H9 (cell line): ENCODE measurements at regions not wholly inside any gene's neighbourhood (a gene's known extent, or its start where the extent isn't known, plus 50 kb on each side); places are given as distances from the start of the nearest gene placed in this dataset.

Experiments
- DNase-seq: peaks from one replicate; pipeline ENCODE4 v3.0.0-alpha.2; 2017
- H2AFZ ChIP-seq: one replicate; pipeline ENCODE4 v1.6.1; 2013; ENCODE audit warnings: mild to moderate bottlenecking, low read length, control low read depth, moderate library complexity
- H2AK5ac ChIP-seq: 2 replicates; pipeline ENCODE4 v1.6.1; 2013; ENCODE audit warnings: low read length, control low read depth, mixed read lengths; ENCODE audit not compliant: insufficient read length
- H2BK120ac ChIP-seq: one replicate; pipeline ENCODE4 v1.6.1; 2013; ENCODE audit warnings: low read depth, mild to moderate bottlenecking, low read length, control low read depth, inconsistent platforms; ENCODE audit not compliant: poor library complexity, severe bottlenecking
- H2BK12ac ChIP-seq: 2 replicates; pipeline ENCODE4 v1.6.1; 2013; ENCODE audit warnings: low read length, control low read depth, mixed read lengths, low read depth; ENCODE audit not compliant: insufficient read length
- H2BK15ac ChIP-seq: 2 replicates; pipeline ENCODE4 v1.6.1; 2013; ENCODE audit warnings: low read depth, low read length, control low read depth
- H2BK20ac ChIP-seq: one replicate; pipeline ENCODE4 v1.6.1; 2013; ENCODE audit warnings: low read depth, mild to moderate bottlenecking, low read length, control low read depth, inconsistent platforms; ENCODE audit not compliant: poor library complexity, severe bottlenecking
- H2BK5ac ChIP-seq: 2 replicates; pipeline ENCODE4 v1.6.1; 2013; ENCODE audit warnings: low read length, control low read depth, mixed read lengths; ENCODE audit not compliant: insufficient read length
- H3K14ac ChIP-seq: 2 replicates; pipeline ENCODE4 v1.6.1; 2013; ENCODE audit warnings: low read length, control low read depth; ENCODE audit not compliant: insufficient read depth
- H3K18ac ChIP-seq: 2 replicates; pipeline ENCODE4 v1.6.1; 2013; ENCODE audit warnings: low read depth, mild to moderate bottlenecking, mixed read lengths, low read length, control low read depth; ENCODE audit not compliant: insufficient read length
- H3K23ac ChIP-seq: 2 replicates; pipeline ENCODE4 v1.6.1; 2013; ENCODE audit warnings: low read length, control low read depth, mixed read lengths, low read depth; ENCODE audit not compliant: insufficient read length
- H3K23me2 ChIP-seq: 2 replicates; pipeline ENCODE4 v1.6.1; 2013; ENCODE audit warnings: low read depth, mild to moderate bottlenecking, mixed read lengths, low read length, control low read depth; ENCODE audit not compliant: insufficient read length, poor library complexity, severe bottlenecking
- H3K27ac ChIP-seq: 2 replicates; pipeline ENCODE4 v1.5.1; 2013; ENCODE audit warnings: low read length, control low read depth, mixed read lengths, low read depth; ENCODE audit not compliant: insufficient read length
- H3K27me3 ChIP-seq: 2 replicates; pipeline ENCODE4 v1.6.1; 2013; ENCODE audit warnings: low read length, control low read depth, inconsistent platforms; ENCODE audit not compliant: insufficient read depth
- H3K4ac ChIP-seq: 2 replicates; pipeline ENCODE4 v1.6.1; 2013; ENCODE audit warnings: low read depth, mild to moderate bottlenecking, control low read depth, inconsistent platforms, low read length, moderate library complexity
- H3K4me1 ChIP-seq: 2 replicates; pipeline ENCODE4 v1.6.1; 2013; ENCODE audit warnings: low read length, control low read depth, inconsistent platforms; ENCODE audit not compliant: insufficient read depth
- H3K4me2 ChIP-seq: 2 replicates; pipeline ENCODE4 v1.6.1; 2013; ENCODE audit warnings: low read length, control low read depth, mixed read lengths; ENCODE audit not compliant: insufficient read length, insufficient read depth
- H3K56ac ChIP-seq: 2 replicates; pipeline ENCODE4 v1.6.1; 2013; ENCODE audit warnings: low read depth, mild to moderate bottlenecking, mixed read lengths, low read length, control low read depth; ENCODE audit not compliant: insufficient read length
- H3K79me1 ChIP-seq: 2 replicates; pipeline ENCODE4 v1.6.1; 2013; ENCODE audit warnings: low read depth, mild to moderate bottlenecking, moderate library complexity, low read length, control low read depth, inconsistent platforms; ENCODE audit not compliant: insufficient read depth, poor library complexity, severe bottlenecking
- H3K79me2 ChIP-seq: 2 replicates; pipeline ENCODE4 v1.6.1; 2013; ENCODE audit warnings: low read length, control low read depth, inconsistent platforms; ENCODE audit not compliant: insufficient read depth
- H3K9ac ChIP-seq: 2 replicates; pipeline ENCODE4 v1.6.1; 2013; ENCODE audit warnings: low read length, control low read depth, mixed read lengths; ENCODE audit not compliant: insufficient read length; ENCODE audit errors: extremely low read depth
- H3K9me3 ChIP-seq: one replicate; pipeline ENCODE4 v1.6.1; 2013; ENCODE audit warnings: low read depth, low read length, inconsistent platforms; ENCODE audit not compliant: control insufficient read depth
- H3T11ph ChIP-seq: one replicate; pipeline ENCODE4 v1.6.1; 2013; ENCODE audit warnings: mild to moderate bottlenecking, low read length, control low read depth, inconsistent platforms
- H4K20me1 ChIP-seq: one replicate; pipeline ENCODE4 v1.6.1; 2013; ENCODE audit not compliant: control insufficient read depth, insufficient read length, insufficient read depth
- H4K5ac ChIP-seq: 2 replicates; pipeline ENCODE4 v1.6.1; 2013; ENCODE audit warnings: low read depth, mild to moderate bottlenecking, mixed read lengths, low read length, control low read depth; ENCODE audit not compliant: insufficient read length
- H4K8ac ChIP-seq: replicated peaks from 2 replicates; pipeline ENCODE4 v1.6.1; 2013; ENCODE audit warnings: low read length, control low read depth, mixed read lengths, low read depth; ENCODE audit not compliant: insufficient read length
- H4K91ac ChIP-seq: 2 replicates; pipeline ENCODE4 v1.6.1; 2013; ENCODE audit warnings: low read depth, mild to moderate bottlenecking, moderate library complexity, mixed read lengths, low read length, control low read depth; ENCODE audit not compliant: insufficient read length
- H3K27ac Mint-ChIP-seq, 3 experiments: 2 replicates in 2 of 3; 3 replicates in 1 of 3; pipeline ENCODE4 v1.8.0; 2020 to 2021; ENCODE audit warnings: mixed read lengths in 3 of 3, mild to moderate bottlenecking in 1 of 3, moderate library complexity in 1 of 3
- H3K27me3 Mint-ChIP-seq: 2 replicates; pipeline ENCODE4 v1.8.0; 2021; ENCODE audit warnings: low read depth, mild to moderate bottlenecking, moderate library complexity, mixed read lengths
- H3K36me3 Mint-ChIP-seq, 3 experiments: 2 replicates in 2 of 3; 3 replicates in 1 of 3; pipeline ENCODE4 v1.8.0; 2020 to 2021; ENCODE audit warnings: low read depth in 3 of 3, mixed read lengths in 3 of 3; ENCODE audit not compliant: insufficient read depth in 1 of 3
- H3K4me1 Mint-ChIP-seq, 2 experiments: 2 replicates each; pipeline ENCODE4 v1.8.0; 2020; ENCODE audit warnings: mixed read lengths in 2 of 2
- H3K4me3 Mint-ChIP-seq, 2 experiments: 2 replicates in 1 of 2; 3 replicates in 1 of 2; pipeline ENCODE4 v1.8.0; 2020 to 2021; ENCODE audit warnings: mild to moderate bottlenecking in 2 of 2, mixed read lengths in 2 of 2, moderate library complexity in 1 of 2
- H3K9me3 Mint-ChIP-seq, 2 experiments: 2 replicates in 1 of 2; 3 replicates in 1 of 2; pipeline ENCODE4 v1.8.0; 2020; ENCODE audit warnings: mild to moderate bottlenecking in 2 of 2, mixed read lengths in 2 of 2, moderate library complexity in 1 of 2
- WGBS: extraction: QIAGEN DNeasy Blood & Tissue Kit; methylation state at CpG from one replicate; pipeline ENCODE4 v1.1.7; 2013; ENCODE audit warnings: missing lambda C conversion rate, low lambda C conversion rate, mixed read lengths; ENCODE audit not compliant: insufficient read length; ENCODE audit errors: extremely low coverage; 5-methylcytosine and 5-hydroxymethylcytosine counted together
- TF ChIP-seq, protein P1 (sequence below): fragments of 200-600 bp; sonication (generic); conservative IDR thresholded peaks from 3 replicates; pipeline ENCODE4 v1.8.0; 2021; ENCODE audit warnings: antibody characterized with exemption, mild to moderate bottlenecking

DNA sequence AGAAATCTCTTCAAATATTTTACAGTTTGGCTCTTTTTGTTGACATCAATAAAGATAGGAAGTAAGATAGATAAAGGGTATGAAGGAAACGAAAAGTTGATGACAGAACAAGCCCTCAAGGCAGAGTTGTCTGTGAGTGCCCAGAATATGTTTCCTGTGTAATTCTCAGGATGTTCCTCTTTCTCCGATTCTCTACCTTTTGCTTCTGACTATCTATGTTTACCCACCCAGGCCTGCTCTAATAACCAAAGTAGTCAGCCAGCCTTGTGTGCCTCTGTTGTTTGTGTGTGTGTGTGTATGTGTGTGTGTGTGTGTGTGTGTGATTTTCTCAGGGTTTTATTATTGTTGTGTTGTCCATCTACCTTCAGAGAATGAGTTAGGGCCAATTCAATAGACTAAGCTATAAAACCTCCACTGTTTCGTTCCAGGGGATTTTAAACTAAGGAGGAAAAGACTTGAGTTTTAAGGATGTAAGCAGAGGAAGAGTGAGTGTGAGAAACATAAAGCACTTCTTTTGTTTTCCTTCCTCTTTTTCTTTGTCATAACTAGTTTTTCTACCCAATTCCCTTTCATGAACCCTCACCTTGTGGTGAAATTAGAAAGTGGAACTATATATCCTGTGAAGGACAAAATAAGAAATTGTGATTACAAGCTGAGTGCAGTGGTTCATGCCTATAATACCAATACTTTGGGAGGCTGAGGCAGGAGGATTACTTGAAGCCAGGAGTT, 627.4 kb upstream of the NR5A2 start:
- no peak overlapping the region for H4K8ac ChIP-seq
- no peak overlapping the region for H3K27ac ChIP-seq
- H3K18ac ChIP-seq = no peak overlapping the region
- no peak overlapping the region for H3K56ac ChIP-seq
- H4K5ac ChIP-seq = no peak overlapping the region
- no peaks in the 10 kb centered on the region; a peak in 2 of 7 replicates for H3K36me3 Mint-ChIP-seq
- no peak overlapping the region; a peak in 2 of 7 replicates for H3K27ac Mint-ChIP-seq
- H3K79me2 ChIP-seq = no peaks in the 10 kb centered on the region
- H2BK5ac ChIP-seq = no peak overlapping the region
- H3K9me3 ChIP-seq = no peaks in the 10 kb centered on the region
- no peaks in the 10 kb centered on the region for H3K27me3 ChIP-seq
- H3T11ph ChIP-seq = no peak overlapping the region
- H2AFZ ChIP-seq = no peak overlapping the region
- no peak overlapping the region for H2BK120ac ChIP-seq
- peaks cover 17 to 20% of the 10 kb centered on the region in 2 experiments for H3K4me1 Mint-ChIP-seq
- H2BK15ac ChIP-seq = no peak overlapping the region
- DNase-seq = no peak
- no peak overlapping the region for H3K14ac ChIP-seq
- H3K23ac ChIP-seq = no peak overlapping the region
- no peak overlapping the region for H2BK12ac ChIP-seq
- no peaks in the 10 kb centered on the region for H4K20me1 ChIP-seq
- no peak overlapping the region for H3K4ac ChIP-seq
- no peak overlapping the region for H3K9ac ChIP-seq
- no peak overlapping the region for H2BK20ac ChIP-seq
- no peaks in the 10 kb centered on the region for H3K23me2 ChIP-seq
- no peak overlapping the region for H3K4me2 ChIP-seq
- H3K9me3 Mint-ChIP-seq = no peaks in the 10 kb centered on the region; a peak in 1 of 5 replicates
- H4K91ac ChIP-seq = no peak overlapping the region
- no peaks in the 10 kb centered on the region; the same call in 1 of the 2 replicates for H3K4me1 ChIP-seq
- H3K4me3 Mint-ChIP-seq = no peak overlapping the region
- TF ChIP-seq, protein P1, sequence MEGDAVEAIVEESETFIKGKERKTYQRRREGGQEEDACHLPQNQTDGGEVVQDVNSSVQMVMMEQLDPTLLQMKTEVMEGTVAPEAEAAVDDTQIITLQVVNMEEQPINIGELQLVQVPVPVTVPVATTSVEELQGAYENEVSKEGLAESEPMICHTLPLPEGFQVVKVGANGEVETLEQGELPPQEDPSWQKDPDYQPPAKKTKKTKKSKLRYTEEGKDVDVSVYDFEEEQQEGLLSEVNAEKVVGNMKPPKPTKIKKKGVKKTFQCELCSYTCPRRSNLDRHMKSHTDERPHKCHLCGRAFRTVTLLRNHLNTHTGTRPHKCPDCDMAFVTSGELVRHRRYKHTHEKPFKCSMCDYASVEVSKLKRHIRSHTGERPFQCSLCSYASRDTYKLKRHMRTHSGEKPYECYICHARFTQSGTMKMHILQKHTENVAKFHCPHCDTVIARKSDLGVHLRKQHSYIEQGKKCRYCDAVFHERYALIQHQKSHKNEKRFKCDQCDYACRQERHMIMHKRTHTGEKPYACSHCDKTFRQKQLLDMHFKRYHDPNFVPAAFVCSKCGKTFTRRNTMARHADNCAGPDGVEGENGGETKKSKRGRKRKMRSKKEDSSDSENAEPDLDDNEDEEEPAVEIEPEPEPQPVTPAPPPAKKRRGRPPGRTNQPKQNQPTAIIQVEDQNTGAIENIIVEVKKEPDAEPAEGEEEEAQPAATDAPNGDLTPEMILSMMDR = no peak
- H3K79me1 ChIP-seq = no peaks in the 10 kb centered on the region
- no peaks in the 10 kb centered on the region for H3K27me3 Mint-ChIP-seq
- H2AK5ac ChIP-seq = no peak overlapping the region
- WGBS = no CpG with 5 or more reads among the region's 3 CpGs
